GM12892 (cell line): ENCODE measurements at regions not wholly inside any gene's neighbourhood (a gene's known extent, or its start where the extent isn't known, plus 50 kb on each side); places are given as distances from the start of the nearest gene placed in this dataset.

ENCODE experiments used
- POLR2A ChIP-seq: IDR thresholded peaks from 2 replicates; pipeline ENCODE4 v1.6.1; 2011; ENCODE audit warnings: low read depth, low read length, control low read depth
- POLR2AphosphoS5 ChIP-seq: IDR thresholded peaks from 2 replicates; pipeline ENCODE4 v1.6.1; 2011; ENCODE audit warnings: low read depth, low read length, control low read depth
- TAF1 ChIP-seq: IDR thresholded peaks from 2 replicates; pipeline ENCODE4 v1.6.1; 2011; ENCODE audit warnings: low read depth, mild to moderate bottlenecking, control low read depth, low read length, borderline replicate concordance

GRCh38 chr17:13415871-13416416, 185.8 kb downstream of the HS3ST3A1 start:
- no peak for TF ChIP-seq POLR2AphosphoS5
- TF ChIP-seq POLR2A: no peak
- no peak for TF ChIP-seq TAF1
